K562 (cell line): ENCODE measurements at regions not wholly inside any gene's neighbourhood (a gene's known extent, or its start where the extent isn't known, plus 50 kb on each side); places are given as distances from the start of the nearest gene placed in this dataset.

Experiments used
- MECOM ChIP-seq: fragments of 250-450 bp; sonication (Bioruptor Pico); IDR thresholded peaks from 2 replicates; pipeline ENCODE4 v1.8.0; 2022; ENCODE audit warnings: inconsistent platforms
- POLR2A ChIP-seq: fragments of 450-650 bp; conservative IDR thresholded peaks from 2 replicates; pipeline ENCODE4 v1.6.1; 2016
- PRPF4 ChIP-seq: fragments of 200-400 bp; formaldehyde crosslinking; IDR thresholded peaks from one replicate; pipeline ENCODE4 v1.6.1; 2017; ENCODE audit warnings: low read length, low read depth, mild to moderate bottlenecking; ENCODE audit not compliant: insufficient read depth, poor library complexity, severe bottlenecking
- ZBTB7A ChIP-seq: IDR thresholded peaks from 2 replicates; pipeline ENCODE4 v1.6.1; 2011; ENCODE audit warnings: low read depth, mild to moderate bottlenecking, low read length, moderate library complexity, borderline replicate concordance; ENCODE audit not compliant: control insufficient read depth
- ZNF165 ChIP-seq: fragments of 250-450 bp; sonication (Bioruptor Pico); IDR thresholded peaks from 2 replicates; pipeline ENCODE4 v1.4.0; 2020; ENCODE audit warnings: borderline replicate concordance
- ZNF232 ChIP-seq: sonication (generic); formaldehyde crosslinking; IDR thresholded peaks from 2 replicates; pipeline ENCODE4 v1.8.0; 2022; ENCODE audit warnings: mild to moderate bottlenecking, missing genetic modification reagents
- ZNF280B ChIP-seq: fragments of 250-450 bp; sonication (Bioruptor Pico); IDR thresholded peaks from 2 replicates; pipeline ENCODE4 v1.5.1; 2021; ENCODE audit warnings: mild to moderate bottlenecking
- ZNF41 ChIP-seq: fragments of 250-450 bp; sonication (Bioruptor Pico); conservative IDR thresholded peaks from 2 replicates; pipeline ENCODE4 v1.4.0; 2020; ENCODE audit warnings: mild to moderate bottlenecking
- ZNF695 ChIP-seq: fragments of 450-650 bp; formaldehyde crosslinking; IDR thresholded peaks from 2 replicates; pipeline ENCODE4 v1.4.0; 2020; ENCODE audit warnings: mild to moderate bottlenecking, moderate library complexity
- ZNF830 ChIP-seq: fragments of 250-450 bp; sonication (Bioruptor Pico); IDR thresholded peaks from 2 replicates; pipeline ENCODE4 v1.5.0; 2021; ENCODE audit warnings: mild to moderate bottlenecking
- TF ChIP-seq, protein P1 (sequence below): fragments of 250-450 bp; sonication (Bioruptor Pico); IDR thresholded peaks from 2 replicates; pipeline ENCODE4 v1.4.0; 2020
- TF ChIP-seq, protein P2 (sequence below): fragments of 150-350 bp; IDR thresholded peaks from 2 replicates; pipeline ENCODE4 v1.6.1; 2014; ENCODE audit warnings: low read depth, mild to moderate bottlenecking, low read length, borderline replicate concordance

DNA sequence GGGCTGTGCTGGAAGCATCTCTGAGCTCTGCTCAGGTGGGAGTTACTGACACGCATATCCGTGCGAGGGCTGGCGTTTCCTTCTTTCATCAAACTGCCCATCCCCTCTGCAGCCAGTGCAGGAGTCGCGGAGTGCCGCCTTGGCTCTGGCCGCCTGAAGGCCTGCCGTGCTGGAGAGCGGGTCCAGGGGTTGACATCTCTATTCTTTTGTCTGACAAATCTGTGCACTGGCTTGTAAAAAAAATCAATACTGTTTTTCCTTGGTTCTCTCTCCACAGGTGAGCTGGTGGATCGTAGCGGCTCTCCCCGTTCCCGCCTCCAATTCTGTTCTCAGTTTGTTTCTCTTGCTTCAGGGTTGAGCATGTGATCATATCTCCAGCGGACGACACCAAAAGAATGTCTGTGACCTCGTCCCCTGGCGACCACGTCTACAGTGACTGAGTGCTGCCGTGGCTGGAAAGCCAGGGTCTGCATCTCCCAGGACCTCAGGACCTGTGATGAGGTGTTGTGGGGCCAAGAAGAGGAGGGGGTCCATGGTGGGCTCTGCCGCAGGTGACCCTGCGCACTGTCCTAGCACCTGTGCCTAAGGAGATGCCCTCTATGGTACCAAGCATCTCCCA, 214.3 kb upstream of the IRX4 start (continued):
- TF ChIP-seq ZNF280B (CRISPR knock-in tag): no peak
- TF ChIP-seq MECOM (CRISPR knock-in tag): no peak
- no peak for TF ChIP-seq PRPF4
- TF ChIP-seq ZNF165: no peak
- no peak for TF ChIP-seq ZNF695 (CRISPR knock-in tag)
- no peak for TF ChIP-seq ZNF232
- TF ChIP-seq, protein P1, sequence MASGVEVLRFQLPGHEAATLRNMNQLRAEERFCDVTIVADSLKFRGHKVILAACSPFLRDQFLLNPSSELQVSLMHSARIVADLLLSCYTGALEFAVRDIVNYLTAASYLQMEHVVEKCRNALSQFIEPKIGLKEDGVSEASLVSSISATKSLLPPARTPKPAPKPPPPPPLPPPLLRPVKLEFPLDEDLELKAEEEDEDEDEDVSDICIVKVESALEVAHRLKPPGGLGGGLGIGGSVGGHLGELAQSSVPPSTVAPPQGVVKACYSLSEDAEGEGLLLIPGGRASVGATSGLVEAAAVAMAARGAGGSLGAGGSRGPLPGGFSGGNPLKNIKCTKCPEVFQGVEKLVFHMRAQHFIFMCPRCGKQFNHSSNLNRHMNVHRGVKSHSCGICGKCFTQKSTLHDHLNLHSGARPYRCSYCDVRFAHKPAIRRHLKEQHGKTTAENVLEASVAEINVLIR (CRISPR knock-in tag): no peak
- TF ChIP-seq ZNF830: no peak
- TF ChIP-seq ZNF41 (CRISPR knock-in tag): no peak
- no peak for TF ChIP-seq POLR2A
- TF ChIP-seq ZBTB7A: no peak
- TF ChIP-seq, protein P2, sequence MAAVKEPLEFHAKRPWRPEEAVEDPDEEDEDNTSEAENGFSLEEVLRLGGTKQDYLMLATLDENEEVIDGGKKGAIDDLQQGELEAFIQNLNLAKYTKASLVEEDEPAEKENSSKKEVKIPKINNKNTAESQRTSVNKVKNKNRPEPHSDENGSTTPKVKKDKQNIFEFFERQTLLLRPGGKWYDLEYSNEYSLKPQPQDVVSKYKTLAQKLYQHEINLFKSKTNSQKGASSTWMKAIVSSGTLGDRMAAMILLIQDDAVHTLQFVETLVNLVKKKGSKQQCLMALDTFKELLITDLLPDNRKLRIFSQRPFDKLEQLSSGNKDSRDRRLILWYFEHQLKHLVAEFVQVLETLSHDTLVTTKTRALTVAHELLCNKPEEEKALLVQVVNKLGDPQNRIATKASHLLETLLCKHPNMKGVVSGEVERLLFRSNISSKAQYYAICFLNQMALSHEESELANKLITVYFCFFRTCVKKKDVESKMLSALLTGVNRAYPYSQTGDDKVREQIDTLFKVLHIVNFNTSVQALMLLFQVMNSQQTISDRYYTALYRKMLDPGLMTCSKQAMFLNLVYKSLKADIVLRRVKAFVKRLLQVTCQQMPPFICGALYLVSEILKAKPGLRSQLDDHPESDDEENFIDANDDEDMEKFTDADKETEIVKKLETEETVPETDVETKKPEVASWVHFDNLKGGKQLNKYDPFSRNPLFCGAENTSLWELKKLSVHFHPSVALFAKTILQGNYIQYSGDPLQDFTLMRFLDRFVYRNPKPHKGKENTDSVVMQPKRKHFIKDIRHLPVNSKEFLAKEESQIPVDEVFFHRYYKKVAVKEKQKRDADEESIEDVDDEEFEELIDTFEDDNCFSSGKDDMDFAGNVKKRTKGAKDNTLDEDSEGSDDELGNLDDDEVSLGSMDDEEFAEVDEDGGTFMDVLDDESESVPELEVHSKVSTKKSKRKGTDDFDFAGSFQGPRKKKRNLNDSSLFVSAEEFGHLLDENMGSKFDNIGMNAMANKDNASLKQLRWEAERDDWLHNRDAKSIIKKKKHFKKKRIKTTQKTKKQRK: no peak
